Gastroesophageal sphincter (tissue), 4 donors: ENCODE measurements at regions not wholly inside any gene's neighbourhood (a gene's known extent, or its start where the extent isn't known, plus 50 kb on each side); places are given as distances from the start of the nearest gene placed in this dataset.

Experiments
- ATAC-seq: fragments of 150-250 bp; one replicate; pipeline ENCODE4 v1.9.1; 2016; ENCODE audit warnings: mild to moderate bottlenecking, moderate library complexity
- H3K27ac ChIP-seq, 4 donors: fragments of 200-600 bp; sonication (generic) in 3 of 4; 1 replicate in 3 of 4; 2 replicates in 1 of 4; pipeline ENCODE4 v1.5.1; 2016 to 2019
- H3K27me3 ChIP-seq: fragments of 200-600 bp; sonication (generic); one replicate; pipeline ENCODE4 v1.5.1; 2019
- H3K36me3 ChIP-seq, 2 donors: fragments of 200-600 bp; sonication (generic); one replicate each; pipeline ENCODE4 v1.5.1; 2019; ENCODE audit warnings: control low read depth in 1 of 2
- H3K4me1 ChIP-seq, 3 donors: fragments of 200-600 bp; sonication (generic); 1 replicate in 2 of 3; 2 replicates in 1 of 3; pipeline ENCODE4 v1.5.1; 2016 to 2019; ENCODE audit warnings: control low read depth in 2 of 3
- H3K4me3 ChIP-seq, 2 donors: fragments of 200-600 bp; sonication (generic); one replicate each; pipeline ENCODE4 v1.5.1; 2019; ENCODE audit warnings: mild to moderate bottlenecking in 1 of 2, moderate library complexity in 1 of 2
- H3K9me3 ChIP-seq, 3 donors: fragments of 200-600 bp; sonication (generic); one replicate each; pipeline ENCODE4 v1.5.1; 2017 to 2019; ENCODE audit warnings: control low read depth in 2 of 3
- EP300 ChIP-seq: sonication (generic); formaldehyde crosslinking; IDR thresholded peaks from one replicate; pipeline ENCODE4 v1.6.1; 2017; ENCODE audit warnings: antibody characterized with exemption, mild to moderate bottlenecking
- POLR2A ChIP-seq, 2 donors: fragments of 450-650 bp; IDR thresholded peaks; one replicate each; pipeline ENCODE4 v1.6.1; 2017; ENCODE audit warnings: antibody characterized with exemption in 2 of 2, mild to moderate bottlenecking in 2 of 2, moderate library complexity in 1 of 2
- POLR2AphosphoS5 ChIP-seq: sonication (generic); formaldehyde crosslinking; IDR thresholded peaks from one replicate; pipeline ENCODE4 v1.6.1; 2017; ENCODE audit warnings: antibody characterized with exemption
- whole genome bisulfite sequencing, 2 donors: methylation state at CpG; one replicate each; pipeline ENCODE4 v1.1.5; 2018; ENCODE audit warnings: low coverage in 1 of 2; 5-methylcytosine and 5-hydroxymethylcytosine counted together
- TF ChIP-seq, protein P1 (sequence below), 4 experiments: fragments of 200-600 bp in 2 of 4; fragments of 450-650 bp in 2 of 4; sonication (generic) in 1 of 4; IDR thresholded peaks; one replicate each; pipeline ENCODE4 v1.5.1; 2017 to 2019; ENCODE audit warnings: antibody characterized with exemption in 4 of 4, mild to moderate bottlenecking in 2 of 4, moderate library complexity in 2 of 4

GRCh38 chr6:146865756-146866379 is 267.1 kb downstream of the ADGB start:
- Histone ChIP-seq H3K27ac (no peak overlapping the region), H3K36me3 (no peaks in the 10 kb centered on the region), H3K4me1 (no peaks in the 10 kb centered on the region), H3K9me3 (no peaks in the 10 kb centered on the region), H3K4me3 (no peak overlapping the region), H3K27me3 (no peaks in the 10 kb centered on the region)
- 76 to 77% methylated on average over 5 of the region's 5 CpGs for WGBS, 2 donors
- TF ChIP-seq POLR2AphosphoS5: no peak
- no peak for TF ChIP-seq POLR2A (IDR thresholded peaks at IDR 0.05)
- TF ChIP-seq, protein P1, sequence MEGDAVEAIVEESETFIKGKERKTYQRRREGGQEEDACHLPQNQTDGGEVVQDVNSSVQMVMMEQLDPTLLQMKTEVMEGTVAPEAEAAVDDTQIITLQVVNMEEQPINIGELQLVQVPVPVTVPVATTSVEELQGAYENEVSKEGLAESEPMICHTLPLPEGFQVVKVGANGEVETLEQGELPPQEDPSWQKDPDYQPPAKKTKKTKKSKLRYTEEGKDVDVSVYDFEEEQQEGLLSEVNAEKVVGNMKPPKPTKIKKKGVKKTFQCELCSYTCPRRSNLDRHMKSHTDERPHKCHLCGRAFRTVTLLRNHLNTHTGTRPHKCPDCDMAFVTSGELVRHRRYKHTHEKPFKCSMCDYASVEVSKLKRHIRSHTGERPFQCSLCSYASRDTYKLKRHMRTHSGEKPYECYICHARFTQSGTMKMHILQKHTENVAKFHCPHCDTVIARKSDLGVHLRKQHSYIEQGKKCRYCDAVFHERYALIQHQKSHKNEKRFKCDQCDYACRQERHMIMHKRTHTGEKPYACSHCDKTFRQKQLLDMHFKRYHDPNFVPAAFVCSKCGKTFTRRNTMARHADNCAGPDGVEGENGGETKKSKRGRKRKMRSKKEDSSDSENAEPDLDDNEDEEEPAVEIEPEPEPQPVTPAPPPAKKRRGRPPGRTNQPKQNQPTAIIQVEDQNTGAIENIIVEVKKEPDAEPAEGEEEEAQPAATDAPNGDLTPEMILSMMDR (IDR thresholded peaks at IDR 0.05): no peak
- no peak for TF ChIP-seq EP300
- no peak for ATAC-seq

DNA sequence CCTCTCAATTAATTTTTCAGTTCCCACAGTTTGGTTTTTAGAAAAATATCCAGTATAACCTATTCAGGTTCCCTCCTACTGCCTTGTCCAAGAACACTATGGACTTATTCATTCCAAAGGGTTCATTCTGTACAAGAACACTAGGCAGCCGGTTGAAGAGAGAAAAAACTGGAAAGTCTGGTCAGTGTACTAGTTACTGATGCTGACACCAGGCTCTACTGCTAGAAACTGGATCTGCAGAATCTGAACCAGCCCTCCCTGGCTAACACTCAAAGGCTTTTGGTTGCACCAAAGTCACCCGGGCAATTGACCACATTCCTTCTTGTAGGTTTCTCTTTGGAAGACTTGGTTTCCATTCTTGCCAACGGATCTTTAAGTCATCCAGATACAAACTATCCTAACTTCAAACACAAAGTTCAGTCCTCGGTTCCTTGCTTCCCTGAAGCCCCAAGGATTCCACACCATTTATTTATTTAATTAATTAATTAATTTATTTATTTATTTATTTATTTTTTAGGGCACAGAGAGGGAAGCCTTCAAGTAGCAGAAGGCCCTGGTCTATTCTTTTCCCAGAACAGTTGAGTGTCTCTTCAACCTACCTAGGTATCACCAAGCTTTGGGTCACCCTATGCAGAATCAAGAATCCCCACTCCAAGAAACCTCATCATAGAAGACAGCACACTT is 268.1 kb downstream of the ADGB start:
- Histone ChIP-seq H3K4me3 (no peak overlapping the region), H3K27me3 (no peaks in the 10 kb centered on the region), H3K9me3 (no peaks in the 10 kb centered on the region), H3K36me3 (no peaks in the 10 kb centered on the region), H3K4me1 (no peaks in the 10 kb centered on the region), H3K27ac (no peak overlapping the region)
- ATAC-seq: no peak
- 92 to 94% methylated on average over 4 of the region's 4 CpGs for WGBS, 2 donors
- TF ChIP-seq, protein P1 (IDR thresholded peaks at IDR 0.05): no peak
- no peak for TF ChIP-seq EP300
- TF ChIP-seq POLR2A (IDR thresholded peaks at IDR 0.05): no peak
- TF ChIP-seq POLR2AphosphoS5: no peak

DNA sequence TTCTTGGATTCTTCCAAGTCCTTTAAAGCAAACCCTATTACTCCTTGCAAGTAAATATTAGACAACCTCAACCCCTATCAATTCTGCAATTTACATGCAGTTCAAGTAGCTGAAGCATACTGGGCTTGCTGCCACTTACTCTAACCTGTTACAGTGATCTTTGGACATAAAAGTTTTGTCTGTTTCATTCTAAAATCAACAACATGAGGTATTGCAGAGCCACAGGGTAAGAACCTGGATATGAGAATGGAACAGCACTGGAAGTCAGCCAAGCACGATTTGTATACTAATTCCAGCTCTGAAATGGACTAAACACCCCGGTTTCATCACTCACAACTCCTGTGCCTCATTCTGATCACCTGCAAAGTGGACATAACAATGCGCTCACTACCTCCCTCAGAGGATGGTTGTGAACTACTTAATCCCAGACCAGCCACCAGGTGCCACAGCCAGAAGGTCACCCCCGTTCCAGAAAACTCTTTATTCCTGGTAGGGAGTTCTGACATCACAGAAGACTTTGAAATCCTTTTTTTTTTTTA is 270.0 kb downstream of the ADGB start:
- 39 to 49% methylated on average over 3 to 4 of the region's 4 CpGs for WGBS, 2 donors
- no peaks in the 10 kb centered on the region for H3K4me1 ChIP-seq
- no peak overlapping the region for H3K27ac ChIP-seq
- H3K4me3 ChIP-seq: no peak overlapping the region
- no peaks in the 10 kb centered on the region for H3K27me3 ChIP-seq
- no peak for ATAC-seq
- TF ChIP-seq EP300: no peak
- TF ChIP-seq POLR2A (IDR thresholded peaks at IDR 0.05): no peak
- TF ChIP-seq, protein P1 (IDR thresholded peaks at IDR 0.05): no peak
- no peak for TF ChIP-seq POLR2AphosphoS5
- no peaks in the 10 kb centered on the region for H3K36me3 ChIP-seq
- H3K9me3 ChIP-seq: no peaks in the 10 kb centered on the region

- TF ChIP-seq, protein P1 (IDR thresholded peaks at IDR 0.05): no peak
- TF ChIP-seq POLR2A (IDR thresholded peaks at IDR 0.05): no peak
- no peak for TF ChIP-seq POLR2AphosphoS5
- no peak for TF ChIP-seq EP300
- Histone ChIP-seq H3K27me3 (no peaks in the 10 kb centered on the region), H3K4me1 (no peaks in the 10 kb centered on the region), H3K9me3 (no peaks in the 10 kb centered on the region), H3K27ac (no peak overlapping the region), H3K36me3 (no peaks in the 10 kb centered on the region), H3K4me3 (no peak overlapping the region)
- WGBS, 2 donors: 90% methylated on average over 2 of the region's 3 CpGs; no CpG with 5 or more reads in 1 of the 2 donors
- no peak for ATAC-seq
Measured at GRCh38 chr6:146870760-146871159, 272.0 kb downstream of the ADGB start.
